GM10266 (cell line): ENCODE measurements at regions not wholly inside any gene's neighbourhood (a gene's known extent, or its start where the extent isn't known, plus 50 kb on each side); places are given as distances from the start of the nearest gene placed in this dataset.

Source experiments
- DNase-seq: peaks from one replicate; pipeline ENCODE4 v3.0.0; 2012; ENCODE audit errors: extremely low spot score
- CTCF ChIP-seq: IDR thresholded peaks from 2 replicates; pipeline ENCODE4 v1.5.1; 2012; ENCODE audit warnings: mild to moderate bottlenecking, low read depth; ENCODE audit not compliant: control insufficient read depth, insufficient read depth; ENCODE audit errors: missing control alignments

DNA sequence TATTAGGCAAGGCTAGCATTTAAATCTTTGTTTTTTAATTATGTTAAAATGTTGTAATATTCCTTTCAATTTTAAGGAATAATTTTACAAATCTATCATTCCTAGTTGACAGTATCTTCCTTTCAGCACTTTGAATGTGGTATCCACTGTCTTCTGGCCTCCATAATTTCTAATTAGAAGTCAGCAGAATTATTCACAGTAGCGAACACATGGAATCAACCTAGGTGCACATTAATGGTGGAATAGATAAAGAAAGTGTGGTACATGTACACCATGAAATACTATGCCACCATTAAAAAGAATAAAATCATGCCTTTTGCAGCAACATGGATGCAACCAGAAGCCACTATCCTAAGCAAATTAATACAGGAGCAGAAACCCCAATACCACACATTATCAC, 1887.8 kb downstream of the PCDH7 start:
- TF ChIP-seq CTCF, result no peak
- DNase-seq, result no peak

DNA sequence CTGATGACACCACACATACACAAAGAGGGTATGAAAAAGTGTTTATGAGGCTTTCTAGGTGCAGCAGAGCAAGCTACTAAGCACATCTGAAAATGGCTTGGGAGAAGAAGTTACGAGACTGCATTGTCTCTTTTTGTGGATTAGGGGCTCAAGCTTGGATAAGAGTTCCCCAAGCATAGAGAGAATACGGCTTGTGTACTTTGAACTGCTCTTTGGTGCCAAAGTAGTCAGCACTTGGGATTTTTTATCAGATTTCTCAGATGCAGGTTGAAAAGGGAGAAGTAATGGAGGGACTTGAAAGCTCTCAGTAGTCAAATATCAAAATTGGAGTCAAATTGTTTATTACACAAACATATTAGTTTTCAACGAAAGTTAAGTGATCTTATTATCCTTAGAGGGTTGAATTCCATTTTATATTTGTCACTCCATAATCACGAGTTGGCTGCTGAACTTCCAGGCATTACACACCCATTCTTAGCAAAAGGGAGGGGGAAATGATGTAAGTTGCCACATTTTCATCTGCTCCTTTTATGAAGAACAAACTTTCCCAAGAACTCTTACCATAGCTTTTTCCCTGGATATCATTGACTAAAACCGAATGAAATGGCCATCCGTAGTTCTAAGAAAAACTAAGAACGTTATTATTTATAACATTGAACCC, 1904.9 kb downstream of the PCDH7 start:
- TF ChIP-seq CTCF, result no peak
- DNase-seq, result no peak

GRCh38 chr4:32625687-32626337, 1905.6 kb downstream of the PCDH7 start:
- TF ChIP-seq CTCF, result no peak
- no peak for DNase-seq

DNA sequence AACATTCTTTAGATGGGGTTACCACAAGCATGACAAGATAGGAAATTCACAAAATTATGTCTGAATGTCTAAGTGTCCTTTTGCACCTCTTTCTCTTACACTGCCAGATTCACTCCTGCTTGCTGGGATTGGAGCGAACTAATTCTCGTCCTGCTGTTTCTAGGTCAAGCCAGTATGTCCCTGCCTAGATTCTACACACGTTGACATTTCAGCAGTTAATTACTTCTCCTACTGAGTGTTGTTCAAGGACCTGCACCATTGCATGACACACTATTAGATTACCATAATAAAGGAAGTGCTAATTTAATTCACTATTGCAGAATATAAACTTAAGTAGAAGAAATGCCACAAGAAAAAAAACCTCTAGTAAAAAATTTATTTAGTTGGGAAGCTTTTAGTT, 1911.7 kb downstream of the PCDH7 start:
- DNase-seq, result no peak
- TF ChIP-seq CTCF, result no peak

- no peak for DNase-seq
- TF ChIP-seq CTCF, result no peak
Measured at GRCh38 chr4:32633421-32633820, 1913.3 kb downstream of the PCDH7 start.

DNA sequence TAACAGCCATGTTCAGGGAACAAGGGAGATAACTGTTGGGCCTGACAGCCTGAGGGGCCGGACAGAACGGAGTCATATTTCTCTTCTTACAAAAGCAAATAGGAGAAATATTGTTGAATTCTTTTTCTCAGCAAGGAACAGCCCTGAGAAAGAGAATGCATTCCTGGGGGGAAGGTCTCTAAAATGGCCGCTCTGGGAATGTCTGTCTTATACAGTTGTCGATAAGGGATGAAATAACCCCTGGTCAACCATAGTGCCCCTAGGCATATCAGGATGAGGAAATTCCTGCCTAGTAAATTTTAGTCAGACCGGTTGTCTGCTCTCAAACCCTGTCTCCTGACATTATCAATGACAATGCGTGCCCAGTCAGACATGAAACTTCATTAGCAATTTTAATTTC, 1925.5 kb downstream of the PCDH7 start:
- no peak for DNase-seq
- no peak for TF ChIP-seq CTCF

DNA sequence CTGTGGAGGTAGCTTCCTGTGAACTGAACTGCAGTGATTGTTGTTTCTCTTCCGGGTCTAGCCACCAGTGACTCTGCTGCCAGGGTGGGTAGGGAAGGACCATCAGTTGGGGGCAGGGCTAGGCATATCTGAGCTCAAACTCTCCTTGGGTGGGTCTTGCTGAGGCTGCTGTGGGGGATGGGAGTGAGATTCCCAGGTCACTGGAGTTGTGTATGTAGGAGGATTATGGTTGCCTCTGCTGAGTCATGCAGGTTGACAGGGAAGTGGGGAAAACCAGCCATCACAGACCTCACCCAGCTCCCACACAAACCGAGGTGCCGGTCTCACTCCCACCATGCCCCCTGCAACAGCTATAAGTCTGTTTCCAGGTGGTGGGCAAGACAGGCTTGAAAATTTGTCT, 1937.8 kb downstream of the PCDH7 start:
- no peak for TF ChIP-seq CTCF
- DNase-seq, result no peak
